ENCODE measurements at regions not wholly inside any gene's neighbourhood (a gene's known extent, or its start where the extent isn't known, plus 50 kb on each side); places are given as distances from the start of the nearest gene placed in this dataset.

DNA sequence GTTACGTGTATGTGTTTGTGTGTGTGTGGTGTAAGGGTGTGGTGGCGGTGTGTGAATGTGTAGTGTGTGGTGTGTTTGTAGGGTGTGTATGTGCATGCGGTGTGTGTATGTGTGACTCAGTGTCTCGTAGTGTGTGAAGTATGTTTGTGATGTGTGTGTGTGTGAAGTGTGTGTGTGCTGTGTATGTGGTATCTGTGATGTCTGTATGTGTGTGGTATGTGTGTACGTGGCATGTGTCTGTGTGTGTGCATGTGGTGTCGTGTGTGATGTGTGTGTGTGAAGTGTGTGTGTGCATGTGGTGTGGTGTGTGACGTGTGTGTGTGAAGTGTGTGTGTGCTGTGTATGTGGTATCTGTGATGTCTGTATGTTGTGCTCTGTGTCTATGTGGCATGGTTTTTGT, 339.4 kb downstream of the MTRR start:
- no peak for TF ChIP-seq POLR2A (IDR thresholded peaks at IDR 0.05; ENCODE audit: low read depth, low read length)
- TF ChIP-seq POLR2AphosphoS5 (IDR thresholded peaks at IDR 0.05; ENCODE audit: low read depth, low read length) = no peak
